ENCODE measurements at regions not wholly inside any gene's neighbourhood (a gene's known extent, or its start where the extent isn't known, plus 50 kb on each side); places are given as distances from the start of the nearest gene placed in this dataset.
"Not testable (repeated sequence)": the region's sequence is repeated elsewhere in the genome, so short reads cannot be mapped to it uniquely, and the experiment has no call there.

- DNase-seq = no peak
These were observed 103.9 kb upstream of the PMEPA1 start for GRCh38 chr20:57813509-57814269.

DNA sequence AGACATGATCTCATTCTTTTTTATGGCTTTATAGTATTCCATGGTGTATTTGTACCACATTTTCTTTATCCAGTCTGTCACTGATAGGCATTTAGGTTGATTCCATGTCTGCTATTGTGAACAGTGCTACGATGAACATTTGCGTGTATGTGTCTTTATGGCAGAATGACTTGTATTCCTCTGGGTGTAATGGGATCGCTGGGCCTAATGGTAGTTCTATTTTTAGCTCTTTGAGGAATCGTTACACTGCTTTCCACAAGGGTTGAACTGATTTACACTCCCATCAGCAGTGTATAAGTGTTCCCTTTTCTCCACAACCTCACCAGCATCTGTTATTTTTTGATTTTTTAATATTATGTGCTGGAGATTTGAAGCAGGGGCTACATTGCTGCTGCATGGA lies 102.8 kb upstream of the PMEPA1 start:
- not testable (repeated sequence) for DNase-seq

GRCh38 chr20:57811374-57812020 lies 101.7 kb upstream of the PMEPA1 start:
- no peak for DNase-seq

- DNase-seq = no peak
These were observed 100.9 kb upstream of the PMEPA1 start for GRCh38 chr20:57810511-57811373.

DNA sequence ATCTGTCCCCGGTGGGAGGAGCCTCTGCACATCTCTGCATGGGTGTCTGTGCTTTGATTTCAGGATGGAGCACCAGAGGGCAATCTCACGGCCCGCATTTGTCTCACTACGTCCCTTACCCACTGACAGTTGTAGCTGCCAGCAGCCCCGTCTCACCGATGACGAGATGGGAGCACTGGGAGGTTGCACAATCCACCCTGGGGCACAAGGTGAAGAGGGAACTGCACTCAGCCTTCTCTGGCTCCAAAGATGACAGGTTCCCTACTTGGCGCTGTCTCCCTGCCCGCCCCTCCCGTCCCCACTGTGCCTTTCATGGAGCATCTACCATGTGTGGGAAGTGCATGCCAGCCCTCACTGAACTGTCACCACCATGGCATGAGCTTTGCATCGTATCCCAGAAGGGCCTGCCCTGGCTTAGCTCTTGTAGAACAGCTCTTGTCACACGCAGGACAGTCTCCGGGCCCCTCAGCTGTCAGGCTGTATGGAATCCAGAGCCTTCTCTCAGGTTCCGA lies 99.9 kb upstream of the PMEPA1 start:
- DNase-seq = no peak

GRCh38 chr20:57809149-57809548 lies 99.3 kb upstream of the PMEPA1 start:
- DNase-seq = no peak

DNA sequence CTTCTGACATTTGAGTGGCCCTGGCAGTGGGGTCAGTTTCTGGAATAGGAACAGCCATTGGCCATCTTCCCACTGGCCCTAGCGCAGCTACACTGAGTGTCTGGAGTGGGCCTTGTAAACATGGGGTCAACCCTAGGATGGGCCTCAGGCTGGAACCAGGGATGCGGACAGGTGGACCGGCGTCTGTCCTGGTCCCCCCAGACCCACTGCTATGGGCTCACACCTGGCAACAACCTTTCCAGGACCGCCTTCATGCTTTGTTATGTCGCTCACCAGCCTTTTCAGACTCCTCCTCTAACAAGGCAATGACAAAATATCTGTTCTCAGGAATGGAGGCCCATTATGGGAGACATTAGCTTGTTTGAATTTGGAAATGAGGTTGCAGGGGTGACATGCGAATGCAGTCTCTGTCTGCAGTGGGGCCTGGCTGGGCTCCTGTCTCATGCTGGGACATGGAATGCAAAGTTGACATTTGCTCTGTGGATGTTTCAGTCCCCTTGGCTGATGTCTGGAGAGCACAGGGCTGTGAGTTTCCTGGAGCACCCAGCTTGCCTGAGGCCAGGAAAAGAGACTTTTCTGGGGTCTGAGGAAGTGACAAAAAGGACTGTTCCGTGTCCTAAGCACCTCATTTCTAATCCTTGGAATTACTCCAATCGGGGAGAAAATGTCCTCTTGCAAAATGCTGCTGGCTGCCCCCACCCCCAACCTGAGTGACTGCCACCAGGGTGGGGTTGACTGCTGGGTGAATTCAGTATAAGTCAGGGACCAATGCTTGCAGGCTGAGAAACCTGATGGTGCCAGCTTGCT lies 98.7 kb upstream of the PMEPA1 start:
- no peak for DNase-seq

- no peak for DNase-seq
These were observed 97.8 kb upstream of the PMEPA1 start for GRCh38 chr20:57807401-57808263.

DNA sequence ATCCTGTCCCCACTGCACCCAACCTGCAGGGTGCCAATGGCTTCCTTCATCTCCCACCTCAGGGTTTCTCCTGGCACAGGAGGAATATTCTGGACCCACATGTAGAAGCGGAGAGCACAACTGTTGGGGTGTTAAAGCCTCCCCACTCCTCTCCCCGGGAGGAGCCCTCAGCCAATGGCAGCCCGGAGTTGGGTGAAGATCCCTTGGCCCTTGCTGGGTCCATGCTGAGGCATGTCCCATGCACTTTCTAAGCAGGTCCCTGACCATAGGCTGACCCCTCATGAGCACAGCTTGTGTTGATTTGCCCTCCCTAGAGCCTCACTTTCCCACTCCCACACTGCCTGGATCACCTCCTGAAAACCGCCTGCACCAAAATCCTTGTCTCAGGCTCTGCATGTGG lies 97.2 kb upstream of the PMEPA1 start:
- DNase-seq = no peak

DNA sequence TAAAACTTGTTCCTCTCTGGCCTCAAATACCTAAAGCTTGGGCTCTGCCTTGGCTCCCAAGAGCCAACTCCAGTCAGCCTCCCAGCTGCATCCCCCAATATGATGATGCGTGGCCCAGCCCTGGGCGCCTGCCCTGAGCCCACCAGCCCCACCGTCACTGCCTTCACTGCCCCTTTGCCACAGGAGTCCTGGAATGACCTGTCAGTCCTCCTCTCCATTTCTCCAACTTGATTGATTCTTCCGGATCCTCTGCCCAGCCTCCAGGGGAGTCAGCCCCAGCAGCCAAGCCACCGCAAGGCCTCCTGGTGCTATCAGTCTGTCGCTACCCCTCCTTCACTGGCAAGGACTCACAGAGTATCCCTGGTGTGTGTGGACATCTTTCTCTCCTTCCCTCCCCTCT lies 96.7 kb upstream of the PMEPA1 start:
- DNase-seq = no peak

- DNase-seq = no peak
These were observed 95.9 kb upstream of the PMEPA1 start for GRCh38 chr20:57805747-57806146.

DNA sequence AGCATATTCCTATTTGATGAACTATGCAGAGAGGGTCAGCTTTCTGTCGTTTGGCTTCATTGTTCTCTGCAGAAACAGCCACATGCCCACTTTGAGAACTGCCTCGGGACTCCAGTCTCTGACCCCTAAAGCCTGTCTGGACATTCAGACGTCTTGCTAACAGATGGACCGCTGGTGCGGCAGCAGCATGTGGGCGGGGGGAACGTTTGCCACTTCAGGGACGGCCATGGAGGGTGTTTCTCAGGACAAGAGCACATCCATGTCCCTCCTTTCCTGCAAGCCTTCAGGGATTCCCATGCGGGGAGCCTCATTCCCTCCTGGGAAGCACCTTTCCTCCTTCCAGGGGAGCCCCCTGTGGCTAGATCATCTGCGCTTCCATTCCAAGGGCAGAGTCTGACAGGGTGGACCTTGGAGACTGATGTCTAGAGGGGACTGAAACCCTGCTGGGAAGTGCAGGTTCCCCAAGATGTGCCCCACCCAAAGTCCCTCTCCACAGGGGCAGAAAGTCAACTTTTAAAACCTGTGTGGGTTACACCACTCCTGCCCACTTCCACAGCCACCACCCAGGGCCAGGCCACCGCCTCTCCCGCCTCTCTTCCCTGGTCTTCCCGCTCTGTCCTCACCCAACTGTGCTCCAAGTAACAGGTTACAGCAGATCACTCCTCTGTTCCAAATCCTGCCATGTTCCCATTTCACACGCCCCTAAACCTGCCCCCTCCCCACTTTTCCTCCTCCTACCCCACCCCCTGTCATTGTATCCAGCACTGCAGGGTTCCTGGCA lies 94.8 kb upstream of the PMEPA1 start:
- no peak for DNase-seq

DNA sequence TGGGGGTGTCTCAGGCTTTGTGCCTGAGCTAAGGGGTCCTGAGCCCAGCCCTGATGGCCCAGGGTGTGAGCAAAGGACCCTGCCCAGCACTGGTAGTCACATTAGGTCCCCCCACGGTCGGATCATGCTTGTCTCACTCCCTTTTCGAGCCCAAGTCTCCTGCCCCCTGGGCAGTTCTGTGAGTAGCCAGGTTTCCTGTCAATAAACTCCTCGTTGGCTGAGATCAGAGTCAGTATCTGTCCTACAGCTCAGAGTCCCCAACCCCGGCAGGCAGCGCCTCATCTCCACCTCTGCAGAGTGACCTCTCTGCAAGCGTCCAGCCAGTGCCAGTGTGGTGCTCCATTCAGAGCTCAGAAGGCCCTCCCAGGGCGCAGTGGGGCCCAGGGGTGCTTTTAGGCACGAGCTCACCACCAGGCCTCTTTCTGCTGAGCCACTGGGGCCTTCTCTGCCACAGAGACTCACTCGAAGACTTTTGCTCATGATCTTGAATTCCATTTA lies 93.7 kb upstream of the PMEPA1 start:
- DNase-seq = no peak

DNA sequence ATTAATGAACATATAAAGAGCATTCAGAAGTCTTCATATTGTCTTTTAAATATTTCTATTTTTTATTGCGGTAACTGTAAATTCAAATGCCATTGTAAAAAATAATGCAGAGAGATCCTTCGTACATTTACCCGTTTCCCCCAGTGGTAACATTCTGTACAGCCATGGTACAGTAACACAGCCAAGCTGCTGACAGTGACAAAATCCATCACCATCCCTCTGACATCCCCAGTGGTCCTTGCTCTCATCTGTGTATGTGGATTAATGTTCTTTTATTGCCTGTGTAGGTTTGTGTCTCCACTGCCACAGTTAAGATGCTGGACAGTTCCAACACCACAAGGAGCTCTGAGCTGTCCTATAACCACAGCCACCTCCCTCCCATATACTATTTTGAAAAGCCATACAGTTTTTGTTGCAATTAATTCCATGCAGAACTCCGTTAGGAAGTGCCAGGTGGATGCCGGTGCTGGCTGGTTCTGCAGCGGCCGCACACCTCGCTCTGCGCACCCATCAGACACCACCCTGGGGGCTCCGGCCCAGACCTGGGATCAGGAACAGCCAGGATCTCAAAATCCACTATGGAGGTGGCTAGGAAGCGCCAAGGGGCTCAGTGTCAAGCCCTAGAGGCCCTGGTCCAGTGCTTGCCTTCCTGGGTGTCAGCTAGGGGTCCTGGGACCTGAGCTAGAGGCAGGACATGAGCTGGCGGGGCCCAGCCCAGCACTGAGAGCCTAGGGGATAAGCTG lies 93.1 kb upstream of the PMEPA1 start:
- no peak for DNase-seq

DNA sequence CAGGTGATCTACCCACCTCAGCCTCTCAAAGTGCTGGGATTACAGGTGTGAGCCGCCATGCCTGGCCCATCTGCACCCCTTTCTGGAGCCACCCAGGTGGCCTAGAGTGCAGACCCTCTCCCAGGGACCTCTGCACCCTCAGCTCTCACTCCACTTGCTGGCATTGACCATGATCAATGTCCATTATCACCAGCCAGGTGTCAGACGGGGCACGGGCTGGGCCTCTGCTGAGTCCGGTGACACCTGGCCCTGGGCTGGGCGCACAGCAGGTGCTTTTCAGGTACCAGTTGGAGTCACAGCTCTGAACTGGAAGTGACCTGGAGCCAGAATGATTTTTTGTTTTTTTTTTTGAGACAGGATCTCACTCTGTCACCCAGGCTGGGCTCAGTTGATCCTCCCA lies 91.8 kb upstream of the PMEPA1 start:
- DNase-seq = peak; percentile 3

DNA sequence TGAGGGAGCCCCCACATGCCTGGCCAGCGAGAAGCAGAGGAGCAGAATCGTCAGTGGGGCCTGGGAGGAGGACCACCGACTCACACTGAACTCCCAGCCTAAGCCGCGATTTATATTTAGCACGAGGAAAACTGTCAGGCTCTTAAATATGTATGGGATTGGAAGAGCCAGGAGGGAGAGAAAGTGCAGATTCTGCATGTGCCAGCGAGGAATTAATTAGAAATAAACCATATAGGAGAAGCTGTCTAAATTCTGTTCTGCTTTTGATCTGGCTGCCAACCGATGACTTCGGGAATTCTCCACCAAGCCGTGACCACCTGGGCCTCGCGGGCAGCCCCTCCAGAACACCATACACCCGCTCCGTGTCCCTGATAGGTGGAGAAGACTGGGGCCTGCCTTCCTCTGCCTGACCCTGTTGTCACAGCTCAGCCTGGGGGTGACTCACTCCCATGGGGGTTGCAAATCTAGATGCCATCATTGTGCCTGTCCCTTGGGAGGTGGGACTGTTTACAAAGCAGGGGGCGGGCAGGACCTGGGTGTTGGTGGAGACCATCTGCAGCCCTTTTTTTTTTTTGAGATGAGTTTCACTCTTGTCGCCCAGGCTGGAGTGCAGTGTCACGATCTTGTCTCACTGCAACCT lies 91.1 kb upstream of the PMEPA1 start:
- peak; percentile 17 for DNase-seq

GRCh38 chr20:57797401-57797800 lies 87.6 kb upstream of the PMEPA1 start:
- DNase-seq = no peak

GRCh38 chr20:57795977-57796560 lies 86.3 kb upstream of the PMEPA1 start:
- no peak for DNase-seq

GRCh38 chr20:57795342-57795697 lies 85.5 kb upstream of the PMEPA1 start:
- DNase-seq = no peak
